ENCODE measurements at regions not wholly inside any gene's neighbourhood (a gene's known extent, or its start where the extent isn't known, plus 50 kb on each side); places are given as distances from the start of the nearest gene placed in this dataset.
A peak's percentile ranks its signal among the peaks of the same experiment; 100 is the strongest.

GRCh38 chr21:27700974-27701614 lies 734.2 kb upstream of the ADAMTS5 start:
- ATAC-seq (ENCODE audit: low FRiP score) (peak; percentile 91), DNase-seq (peak; percentile 86 to 94)
- intact Hi-C loops (cut with DNase I): loop anchor here (1.0 to 10.0 kb wide), 7 partner anchors 636 to 1244 kb away; no protein-coding TSS in a partner anchor
- H3K36me3 ChIP-seq (ENCODE audit: control insufficient read depth in 1 of 2, insufficient read depth in 2 of 2, low read length in 1 of 2): no peaks in the 10 kb centered on the region
- no peak overlapping the region for H3K4me3 ChIP-seq (ENCODE audit: low read length in 2 of 2)
- H3K27ac ChIP-seq (ENCODE audit: low read depth in 1 of 2, low read length in 2 of 2): no peak overlapping the region
- 2 to 4% methylated on average over 14 of the region's 14 CpGs for WGBS, 2 donors
- H3K9me3 ChIP-seq (ENCODE audit: control insufficient read depth, low read length): no peaks in the 10 kb centered on the region
- H3K27me3 ChIP-seq (ENCODE audit: control insufficient read depth in 1 of 2, insufficient read depth in 2 of 2, low read length in 1 of 2): no peaks in the 10 kb centered on the region
- H3K4me1 ChIP-seq (ENCODE audit: control insufficient read depth in 1 of 2, insufficient read depth in 2 of 2, low read length in 2 of 2): no peaks in the 10 kb centered on the region

GRCh38 chr21:27695246-27695645 lies 728.4 kb upstream of the ADAMTS5 start:
- no peaks in the 10 kb centered on the region for H3K9me3 ChIP-seq (ENCODE audit: control insufficient read depth, low read length)
- intact Hi-C loops (cut with DNase I): no loop called here
- WGBS, 2 donors: 97 to 100% methylated on average over 1 of the region's 1 CpG

GRCh38 chr21:27694667-27695066 lies 727.8 kb upstream of the ADAMTS5 start:
- H3K27me3 ChIP-seq (ENCODE audit: control insufficient read depth in 1 of 2, insufficient read depth in 2 of 2, low read length in 1 of 2): no peaks in the 10 kb centered on the region
- 43 to 58% methylated on average over 4 of the region's 4 CpGs for WGBS, 2 donors
- ATAC-seq (ENCODE audit: low FRiP score) (no peak), DNase-seq (no peak)
- H3K27ac ChIP-seq (ENCODE audit: low read depth in 1 of 2, low read length in 2 of 2): no peak overlapping the region
- no peaks in the 10 kb centered on the region for H3K36me3 ChIP-seq (ENCODE audit: control insufficient read depth in 1 of 2, insufficient read depth in 2 of 2, low read length in 1 of 2)
- intact Hi-C loops (cut with DNase I): no loop called here
- H3K9me3 ChIP-seq (ENCODE audit: control insufficient read depth, low read length): peaks cover 1% of the 10 kb centered on the region
- H3K4me3 ChIP-seq (ENCODE audit: low read length in 2 of 2): no peak overlapping the region
- no peaks in the 10 kb centered on the region for H3K4me1 ChIP-seq (ENCODE audit: control insufficient read depth in 1 of 2, insufficient read depth in 2 of 2, low read length in 2 of 2)

More at GRCh38 chr21:27695246-27695645, 728.4 kb upstream of the ADAMTS5 start:
- Histone ChIP-seq H3K27ac (ENCODE audit: low read depth in 1 of 2, low read length in 2 of 2) (no peak overlapping the region), H3K4me1 (ENCODE audit: control insufficient read depth in 1 of 2, insufficient read depth in 2 of 2, low read length in 2 of 2) (no peaks in the 10 kb centered on the region), H3K27me3 (ENCODE audit: control insufficient read depth in 1 of 2, insufficient read depth in 2 of 2, low read length in 1 of 2) (no peaks in the 10 kb centered on the region), H3K36me3 (ENCODE audit: control insufficient read depth in 1 of 2, insufficient read depth in 2 of 2, low read length in 1 of 2) (no peaks in the 10 kb centered on the region), H3K4me3 (ENCODE audit: low read length in 2 of 2) (no peak overlapping the region)
- no peak for ATAC-seq (ENCODE audit: low FRiP score)
- no peak for DNase-seq

GRCh38 chr21:27693376-27693775 lies 726.5 kb upstream of the ADAMTS5 start:
- no peak for ATAC-seq (ENCODE audit: low FRiP score)
- H3K4me1 ChIP-seq (ENCODE audit: control insufficient read depth in 1 of 2, insufficient read depth in 2 of 2, low read length in 2 of 2): no peaks in the 10 kb centered on the region
- WGBS, 2 donors: 86 to 95% methylated on average over 6 of the region's 6 CpGs

GRCh38 chr21:27691516-27691915 lies 724.6 kb upstream of the ADAMTS5 start:
- Histone ChIP-seq H3K4me3 (ENCODE audit: low read length in 2 of 2) (no peak overlapping the region), H3K27ac (ENCODE audit: low read depth in 1 of 2, low read length in 2 of 2) (no peak overlapping the region), H3K27me3 (ENCODE audit: control insufficient read depth in 1 of 2, insufficient read depth in 2 of 2, low read length in 1 of 2) (no peaks in the 10 kb centered on the region), H3K36me3 (ENCODE audit: control insufficient read depth in 1 of 2, insufficient read depth in 2 of 2, low read length in 1 of 2) (no peaks in the 10 kb centered on the region), H3K4me1 (ENCODE audit: control insufficient read depth in 1 of 2, insufficient read depth in 2 of 2, low read length in 2 of 2) (no peaks in the 10 kb centered on the region), H3K9me3 (ENCODE audit: control insufficient read depth, low read length) (peaks cover 2% of the 10 kb centered on the region)
- 0 to 20% methylated on average over 1 of the region's 1 CpG for WGBS, 2 donors
- no peak for DNase-seq
- ATAC-seq (ENCODE audit: low FRiP score): no peak
- intact Hi-C loops (cut with DNase I): no loop called here

More at GRCh38 chr21:27693376-27693775, 726.5 kb upstream of the ADAMTS5 start:
- no peak overlapping the region for H3K27ac ChIP-seq (ENCODE audit: low read depth in 1 of 2, low read length in 2 of 2)
- no peak for DNase-seq
- no peaks in the 10 kb centered on the region for H3K27me3 ChIP-seq (ENCODE audit: control insufficient read depth in 1 of 2, insufficient read depth in 2 of 2, low read length in 1 of 2)
- intact Hi-C loops (cut with DNase I): no loop called here
- peaks cover 2% of the 10 kb centered on the region for H3K9me3 ChIP-seq (ENCODE audit: control insufficient read depth, low read length)
- no peak overlapping the region for H3K4me3 ChIP-seq (ENCODE audit: low read length in 2 of 2)
- no peaks in the 10 kb centered on the region for H3K36me3 ChIP-seq (ENCODE audit: control insufficient read depth in 1 of 2, insufficient read depth in 2 of 2, low read length in 1 of 2)

GRCh38 chr21:27691006-27691405 lies 724.1 kb upstream of the ADAMTS5 start:
- ATAC-seq (ENCODE audit: low FRiP score) (no peak), DNase-seq (no peak)
- no peak overlapping the region for H3K27ac ChIP-seq (ENCODE audit: low read depth in 1 of 2, low read length in 2 of 2)
- intact Hi-C loops (cut with DNase I): no loop called here
- H3K9me3 ChIP-seq (ENCODE audit: control insufficient read depth, low read length): peaks cover 2% of the 10 kb centered on the region
- no peak overlapping the region for H3K4me3 ChIP-seq (ENCODE audit: low read length in 2 of 2)
- no peaks in the 10 kb centered on the region for H3K36me3 ChIP-seq (ENCODE audit: control insufficient read depth in 1 of 2, insufficient read depth in 2 of 2, low read length in 1 of 2)
- H3K4me1 ChIP-seq (ENCODE audit: control insufficient read depth in 1 of 2, insufficient read depth in 2 of 2, low read length in 2 of 2): no peaks in the 10 kb centered on the region
- H3K27me3 ChIP-seq (ENCODE audit: control insufficient read depth in 1 of 2, insufficient read depth in 2 of 2, low read length in 1 of 2): no peaks in the 10 kb centered on the region
- 88 to 90% methylated on average over 1 of the region's 1 CpG for WGBS, 2 donors

GRCh38 chr21:27690426-27690825 lies 723.5 kb upstream of the ADAMTS5 start:
- H3K27me3 ChIP-seq (ENCODE audit: control insufficient read depth in 1 of 2, insufficient read depth in 2 of 2, low read length in 1 of 2): no peaks in the 10 kb centered on the region
- ATAC-seq (ENCODE audit: low FRiP score) (no peak), DNase-seq (no peak)
- H3K27ac ChIP-seq (ENCODE audit: low read depth in 1 of 2, low read length in 2 of 2): no peak overlapping the region
- H3K4me1 ChIP-seq (ENCODE audit: control insufficient read depth in 1 of 2, insufficient read depth in 2 of 2, low read length in 2 of 2): no peaks in the 10 kb centered on the region
- no peaks in the 10 kb centered on the region for H3K36me3 ChIP-seq (ENCODE audit: control insufficient read depth in 1 of 2, insufficient read depth in 2 of 2, low read length in 1 of 2)
- H3K9me3 ChIP-seq (ENCODE audit: control insufficient read depth, low read length): peaks cover 2% of the 10 kb centered on the region
- no peak overlapping the region for H3K4me3 ChIP-seq (ENCODE audit: low read length in 2 of 2)
- intact Hi-C loops (cut with DNase I): no loop called here
- 64 to 72% methylated on average over 4 of the region's 4 CpGs for WGBS, 2 donors

- DNase-seq (no peak), ATAC-seq (ENCODE audit: low FRiP score) (no peak)
- H3K4me3 ChIP-seq (ENCODE audit: low read length in 2 of 2): no peak overlapping the region
- intact Hi-C loops (cut with DNase I): no loop called here
- H3K9me3 ChIP-seq (ENCODE audit: control insufficient read depth, low read length): peaks cover 2% of the 10 kb centered on the region
- H3K27ac ChIP-seq (ENCODE audit: low read depth in 1 of 2, low read length in 2 of 2): no peak overlapping the region
- H3K4me1 ChIP-seq (ENCODE audit: control insufficient read depth in 1 of 2, insufficient read depth in 2 of 2, low read length in 2 of 2): no peaks in the 10 kb centered on the region
- H3K36me3 ChIP-seq (ENCODE audit: control insufficient read depth in 1 of 2, insufficient read depth in 2 of 2, low read length in 1 of 2): no peaks in the 10 kb centered on the region
- H3K27me3 ChIP-seq (ENCODE audit: control insufficient read depth in 1 of 2, insufficient read depth in 2 of 2, low read length in 1 of 2): no peaks in the 10 kb centered on the region
Observed at GRCh38 chr21:27688773-27689172, 721.9 kb upstream of the ADAMTS5 start.

GRCh38 chr21:27683292-27683691 lies 716.4 kb upstream of the ADAMTS5 start:
- Histone ChIP-seq H3K4me3 (ENCODE audit: low read length in 2 of 2) (no peak overlapping the region), H3K27ac (ENCODE audit: low read depth in 1 of 2, low read length in 2 of 2) (no peak overlapping the region), H3K4me1 (ENCODE audit: control insufficient read depth in 1 of 2, insufficient read depth in 2 of 2, low read length in 2 of 2) (peaks cover 0 to 2% of the 10 kb centered on the region in 2 donors), H3K27me3 (ENCODE audit: control insufficient read depth in 1 of 2, insufficient read depth in 2 of 2, low read length in 1 of 2) (no peaks in the 10 kb centered on the region), H3K36me3 (ENCODE audit: control insufficient read depth in 1 of 2, insufficient read depth in 2 of 2, low read length in 1 of 2) (no peaks in the 10 kb centered on the region), H3K9me3 (ENCODE audit: control insufficient read depth, low read length) (no peaks in the 10 kb centered on the region)
- WGBS, 2 donors: 97 to 98% methylated on average over 2 of the region's 2 CpGs
- no peak for ATAC-seq (ENCODE audit: low FRiP score)
- intact Hi-C loops (cut with DNase I): no loop called here
- DNase-seq: no peak
